ENCODE measurements at regions not wholly inside any gene's neighbourhood (a gene's known extent, or its start where the extent isn't known, plus 50 kb on each side); places are given as distances from the start of the nearest gene placed in this dataset.

DNA sequence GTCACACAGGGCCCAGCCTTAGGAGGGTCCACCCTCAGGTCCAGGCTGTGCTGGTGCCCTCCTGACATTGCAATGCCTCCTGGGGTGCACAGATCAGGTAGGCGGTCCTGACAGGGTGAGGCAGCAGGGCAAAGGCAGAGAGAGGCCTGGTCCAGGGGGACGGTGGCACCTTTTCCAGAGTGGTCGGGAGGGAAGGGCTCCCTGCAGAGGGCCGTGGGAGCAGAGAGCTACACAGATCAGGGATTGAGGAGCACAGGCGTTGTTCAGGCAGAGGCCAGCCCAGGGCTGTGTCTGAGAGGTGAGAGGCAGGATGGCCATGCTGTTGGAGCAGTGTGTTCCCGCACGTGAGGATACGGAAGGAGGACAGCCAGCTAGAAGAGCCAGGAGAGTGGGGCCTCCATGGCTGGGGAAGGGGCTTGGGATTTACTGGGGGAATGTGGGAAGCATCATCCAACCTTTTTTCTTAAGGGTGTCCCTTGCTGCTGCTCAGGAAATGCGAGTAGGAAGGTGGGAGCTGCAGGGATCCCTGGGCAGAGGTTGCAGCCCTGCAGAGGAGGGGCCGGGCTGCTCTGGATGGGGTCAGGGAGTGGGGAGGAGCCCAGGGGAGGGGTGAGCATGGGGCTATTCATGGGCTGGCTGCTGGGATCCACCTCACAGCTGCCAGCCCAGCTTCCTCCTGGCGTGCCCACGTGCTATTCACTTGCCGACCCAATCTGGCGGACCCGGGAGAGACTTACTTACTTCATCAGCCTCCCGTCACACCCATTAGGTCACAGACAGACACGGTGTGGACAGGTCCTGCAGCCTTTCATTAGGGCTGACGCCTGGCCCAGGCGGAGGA lies 1516.4 kb downstream of the TBC1D22A start:
- DNase-seq, result no peak

DNA sequence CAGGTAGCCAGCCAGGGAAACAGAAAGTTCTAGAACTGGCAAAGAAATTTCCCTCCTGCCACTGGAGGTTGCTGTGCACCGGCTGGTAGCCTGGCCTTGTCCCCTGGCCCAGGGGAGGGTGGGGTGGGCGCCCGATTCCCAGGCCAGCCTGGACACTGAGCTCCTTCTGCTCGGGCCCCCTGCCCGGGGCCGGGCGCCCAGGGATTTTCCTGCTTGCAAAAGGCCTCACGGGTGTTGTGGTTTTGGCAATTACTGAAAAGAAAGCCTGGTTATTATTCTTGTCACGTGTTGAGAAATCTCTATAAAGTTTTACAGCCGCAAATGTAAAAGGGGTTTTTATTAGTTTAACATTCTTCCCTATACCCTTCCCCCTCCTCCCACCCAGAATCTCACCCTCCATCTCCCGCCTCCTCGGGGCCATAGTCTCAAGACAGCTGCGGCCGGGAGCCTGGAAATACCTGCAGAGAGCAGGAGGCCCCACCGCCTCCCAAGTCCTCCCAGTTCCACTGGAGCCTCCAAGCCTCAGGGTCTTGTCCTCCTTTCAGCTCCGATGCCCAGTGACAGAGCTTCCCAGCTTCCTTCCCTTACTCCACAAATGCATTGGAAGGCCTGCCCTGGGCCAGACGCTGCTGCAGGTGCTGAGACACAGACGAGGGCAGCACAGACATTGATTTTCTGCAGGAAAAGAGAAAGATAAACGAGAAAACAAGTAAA lies 1515.6 kb downstream of the TBC1D22A start:
- no peak for DNase-seq

DNA sequence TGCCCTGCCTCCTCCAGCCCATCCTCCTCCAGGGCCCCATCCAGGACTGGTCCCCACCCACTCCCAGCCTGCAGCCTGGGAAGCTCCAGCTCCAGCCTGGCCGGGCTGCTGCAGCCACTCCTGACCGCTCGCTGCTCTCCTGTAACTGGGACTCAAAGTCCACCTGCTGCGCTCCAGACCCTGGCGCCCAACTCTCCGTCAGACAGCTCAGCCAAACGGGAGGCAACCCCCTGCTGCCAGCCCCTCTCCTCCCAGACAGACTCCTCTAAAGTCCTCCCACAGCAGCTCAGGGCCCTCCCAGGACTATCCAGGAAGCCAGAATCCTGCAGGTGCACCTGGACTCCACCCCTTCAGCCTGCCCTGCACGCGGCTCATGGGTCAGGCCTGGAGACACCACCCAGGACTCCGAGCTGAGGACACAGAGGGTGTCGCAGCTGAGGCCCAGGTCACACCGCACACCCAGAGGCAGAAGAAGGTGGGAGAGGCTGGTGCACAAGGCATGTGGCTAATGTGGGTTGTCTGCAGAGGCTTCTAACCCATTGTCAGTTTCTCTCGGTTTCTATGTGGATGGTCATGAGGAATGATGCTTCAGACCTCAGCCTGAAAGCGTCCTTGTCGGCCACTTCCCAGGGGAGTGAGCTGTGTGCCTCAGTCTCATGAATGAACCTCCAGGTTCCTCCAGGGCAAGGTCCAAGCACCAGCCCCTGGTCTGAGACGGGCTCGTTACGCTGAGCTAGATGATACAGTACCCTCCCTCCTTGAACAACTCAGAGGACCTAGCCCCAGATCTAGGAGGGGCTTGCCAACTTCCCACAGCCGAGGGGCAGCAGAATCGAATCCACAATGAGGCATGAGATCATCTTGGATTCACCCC lies 1514.8 kb downstream of the TBC1D22A start:
- no peak for DNase-seq

- DNase-seq, result no peak
These were observed 1513.0 kb downstream of the TBC1D22A start for GRCh38 chr22:48275412-48275811.

DNA sequence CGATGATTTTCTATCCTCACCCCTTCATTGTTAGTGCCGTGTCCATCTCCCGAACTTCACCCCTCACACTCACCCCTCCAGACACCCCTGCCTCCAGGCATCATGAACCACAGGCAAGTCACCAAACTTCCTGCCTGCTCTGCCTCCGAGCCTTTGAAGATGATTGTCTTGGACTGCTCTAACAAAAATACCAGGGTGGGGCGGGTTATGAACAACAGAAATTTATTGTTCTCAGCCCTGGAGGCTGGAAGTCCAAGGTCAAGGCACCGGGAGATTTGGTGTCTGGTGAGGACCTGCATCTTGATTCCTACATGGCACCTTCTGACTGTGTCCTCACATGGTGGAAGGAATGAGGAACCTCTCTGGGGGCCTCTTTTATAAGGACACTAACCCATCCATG lies 1508.3 kb downstream of the TBC1D22A start:
- DNase-seq, result no peak

DNA sequence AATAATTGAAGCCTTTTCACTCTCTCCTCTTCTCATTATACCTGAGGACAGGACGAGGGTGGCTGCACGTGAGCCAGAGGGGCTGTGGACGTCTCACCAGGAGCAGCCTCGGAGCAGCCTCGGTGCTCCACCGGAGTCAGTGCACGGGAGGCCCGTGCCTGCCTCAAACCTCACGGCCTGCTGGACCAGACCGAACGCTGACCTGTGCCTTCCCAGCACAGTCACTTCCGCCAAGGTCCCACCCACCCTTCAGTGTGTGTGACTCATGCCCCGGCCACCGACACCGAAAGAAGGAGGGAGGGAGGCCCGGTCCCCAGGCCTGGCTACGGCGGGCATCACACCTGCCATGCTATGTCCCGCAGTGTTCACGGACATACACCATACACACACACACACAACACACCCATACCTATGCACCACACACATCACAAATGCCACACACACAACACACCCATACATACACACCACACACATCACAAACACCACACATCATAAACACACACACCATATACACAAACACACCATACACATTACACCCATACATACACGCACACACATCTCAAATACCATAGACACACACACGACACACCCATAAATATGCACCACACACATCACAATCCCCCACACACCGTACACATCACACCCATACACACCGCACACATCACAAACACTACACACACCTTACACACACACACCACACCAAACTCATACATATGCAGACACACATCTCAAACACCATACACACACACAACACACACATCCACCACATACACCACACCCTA lies 1506.5 kb downstream of the TBC1D22A start:
- DNase-seq, result no peak

GRCh38 chr22:48268293-48268692 lies 1505.8 kb downstream of the TBC1D22A start:
- no peak for DNase-seq

DNA sequence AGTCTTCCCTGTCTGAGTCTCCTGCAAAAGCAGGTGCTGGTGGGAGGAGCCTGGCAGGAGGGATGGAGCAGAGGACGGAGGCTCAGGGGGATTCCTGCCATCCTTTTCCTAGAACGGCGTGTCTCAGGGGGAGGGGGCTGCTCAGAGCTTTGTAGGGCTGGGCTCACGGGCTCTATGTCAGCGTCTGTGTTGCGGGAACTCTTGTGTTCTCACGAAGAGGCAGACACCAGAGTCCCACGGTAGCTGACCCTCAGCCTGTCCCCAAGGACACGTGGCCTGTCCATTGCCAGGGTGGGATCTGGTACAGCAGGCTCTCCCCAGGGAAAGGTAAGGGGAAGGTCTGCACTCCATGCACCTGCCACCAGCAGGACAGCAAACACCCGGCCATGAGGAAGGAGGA lies 1505.2 kb downstream of the TBC1D22A start:
- DNase-seq, result no peak

DNA sequence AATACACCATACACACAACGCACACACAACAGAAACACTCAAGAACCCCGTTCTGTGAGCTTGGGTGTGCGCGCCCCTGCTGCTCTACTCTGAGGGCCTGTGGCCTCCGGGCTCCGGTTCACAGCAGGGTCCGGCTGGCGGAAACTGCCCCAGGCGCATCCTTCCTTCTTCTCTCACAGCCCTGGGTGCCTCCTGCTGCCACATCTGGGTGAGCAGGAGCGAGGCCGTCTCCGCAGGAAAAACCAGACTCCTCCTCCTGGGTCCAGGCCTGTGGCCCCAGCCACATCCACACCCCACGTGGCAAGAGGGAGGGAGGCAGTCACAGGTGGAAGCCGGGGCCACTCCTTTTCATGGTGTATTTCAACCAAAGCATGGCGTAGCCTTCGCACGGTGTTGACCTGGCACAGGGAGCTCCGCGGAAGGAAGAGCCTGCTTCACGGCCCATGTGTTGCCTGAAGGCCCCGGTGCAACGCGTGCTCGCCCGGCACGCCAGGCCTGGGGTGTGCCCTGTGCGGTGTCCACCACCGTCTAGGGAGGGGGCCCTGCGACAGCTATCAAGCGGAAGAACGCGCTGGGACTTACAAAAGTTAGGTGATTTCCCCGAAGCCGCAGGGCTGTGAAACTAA lies 1502.7 kb downstream of the TBC1D22A start:
- DNase-seq, result no peak

- DNase-seq, result no peak
These were observed 1502.1 kb downstream of the TBC1D22A start for GRCh38 chr22:48264586-48264985.

DNA sequence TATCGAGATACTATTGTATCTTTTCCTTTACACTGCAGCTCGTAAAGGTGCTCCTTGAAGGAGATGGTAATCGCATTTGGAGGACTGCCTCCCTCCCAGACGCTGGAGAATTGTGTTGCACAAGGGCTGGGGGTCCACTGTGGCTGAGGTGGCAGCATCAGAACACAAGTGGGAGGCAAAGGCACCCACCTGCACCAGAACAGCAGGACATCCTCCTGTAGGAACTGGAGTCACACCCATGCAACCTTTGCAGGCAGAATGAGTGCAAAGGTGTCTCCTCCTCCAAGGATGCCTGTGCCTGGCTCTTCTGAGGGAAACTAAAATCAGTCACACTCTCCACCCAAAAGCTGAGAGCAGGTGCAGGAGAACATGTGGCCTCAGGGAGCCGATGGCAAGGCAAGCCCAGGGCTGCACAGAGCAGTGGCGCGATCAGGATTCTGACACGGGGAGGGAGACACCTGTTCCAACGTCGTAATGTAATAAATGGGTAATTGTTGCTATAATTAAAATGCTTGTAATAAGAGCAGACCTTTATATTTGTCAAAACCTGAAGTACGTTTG lies 1501.4 kb downstream of the TBC1D22A start:
- DNase-seq, result no peak

- DNase-seq, result no peak
These were observed 1500.9 kb downstream of the TBC1D22A start for GRCh38 chr22:48263431-48263765.

GRCh38 chr22:48262596-48263430 lies 1500.4 kb downstream of the TBC1D22A start:
- DNase-seq, result no peak

DNA sequence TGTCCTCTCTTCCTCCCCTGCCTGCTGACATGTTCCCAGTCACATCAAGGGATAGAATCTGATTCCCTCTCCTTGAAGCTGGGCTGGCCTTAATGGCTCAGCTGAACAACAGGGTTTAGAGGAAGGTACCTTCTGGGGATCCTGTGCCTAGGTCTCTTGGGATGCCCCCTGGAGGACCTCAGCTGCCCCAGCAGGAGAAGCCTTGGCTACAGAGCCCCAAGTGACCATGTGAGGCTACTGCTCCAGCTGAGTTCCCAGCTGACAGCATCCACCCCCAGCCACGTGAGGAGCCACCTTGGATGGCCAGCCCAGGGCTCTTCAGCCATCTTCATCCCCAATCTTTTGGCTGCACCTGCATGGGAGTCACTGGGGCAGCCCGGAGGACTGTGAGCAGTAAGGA lies 1499.3 kb downstream of the TBC1D22A start:
- DNase-seq, result no peak

DNA sequence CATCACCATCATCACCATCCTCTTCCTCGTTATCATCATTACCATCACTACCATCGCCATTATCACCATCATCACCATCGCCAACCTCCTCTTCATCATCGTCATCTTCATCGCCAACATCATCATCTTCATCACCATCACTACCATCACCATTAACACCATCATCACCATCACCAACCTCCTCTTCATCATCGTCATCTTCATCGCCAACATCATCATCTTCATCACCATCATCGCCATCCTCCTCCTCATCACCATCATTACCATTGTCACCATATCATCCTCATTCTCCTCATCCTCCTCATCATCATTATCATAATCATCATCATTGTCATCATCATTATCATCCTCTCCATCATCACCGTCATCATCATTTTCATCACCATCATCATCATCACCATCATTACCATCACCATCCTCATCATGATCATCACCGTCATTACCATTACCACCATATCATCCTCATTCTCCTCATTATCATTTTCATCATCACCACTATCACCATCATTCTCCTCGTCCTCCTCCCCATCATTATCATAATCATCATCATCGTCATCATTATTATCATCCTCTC lies 1498.7 kb downstream of the TBC1D22A start:
- DNase-seq, result no peak

DNA sequence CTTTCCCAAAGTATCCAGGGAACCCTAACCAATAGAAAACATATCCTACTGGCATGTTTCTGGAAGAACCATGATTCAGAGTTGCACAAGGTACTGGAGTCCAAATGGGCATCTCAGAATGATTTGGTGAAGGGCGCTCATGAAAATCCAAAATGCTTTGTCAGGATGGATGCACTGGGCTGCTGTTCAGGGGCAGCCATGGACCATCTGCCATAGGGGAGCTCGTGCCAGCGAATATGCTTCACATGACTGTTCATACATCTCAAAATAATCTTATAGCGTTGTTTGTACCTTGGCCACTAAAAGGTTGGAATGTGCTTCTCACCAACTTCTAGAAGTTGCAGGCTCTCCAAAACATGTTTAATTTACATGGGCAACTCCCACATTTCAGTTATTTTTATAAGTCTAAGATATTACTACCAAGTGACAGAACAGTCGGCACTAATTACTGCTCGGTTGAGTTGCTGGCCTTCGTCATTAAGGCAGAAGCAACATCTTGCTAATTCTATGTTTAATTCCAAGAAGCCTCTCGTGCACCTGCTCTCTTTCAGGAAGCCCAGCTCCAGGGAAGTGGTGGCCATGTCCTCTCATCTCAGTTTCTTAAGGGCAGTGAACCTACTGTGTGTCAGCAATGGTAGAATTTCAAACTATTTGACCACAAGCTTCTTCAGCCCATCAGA lies 1497.7 kb downstream of the TBC1D22A start:
- peak; percentile 45 to 80 for DNase-seq

DNA sequence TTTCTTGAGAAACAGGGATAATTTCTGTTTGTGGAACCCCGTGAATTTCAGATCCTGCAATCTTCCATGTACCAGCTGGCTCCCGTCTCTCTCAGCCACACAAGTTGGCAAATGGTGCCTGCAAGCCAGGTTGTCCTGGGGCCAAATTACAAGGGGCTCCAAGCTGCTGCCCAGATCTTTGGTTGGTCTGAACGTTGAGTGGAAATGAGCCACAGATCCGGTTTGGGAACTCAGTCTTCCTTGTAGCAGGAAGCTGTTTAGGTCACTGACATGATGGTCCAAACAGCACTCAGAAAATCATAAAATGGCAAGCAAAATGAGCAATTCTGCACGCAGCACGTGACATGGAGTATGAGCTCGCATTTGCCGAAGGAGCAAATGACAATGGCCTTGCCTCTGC lies 1496.4 kb downstream of the TBC1D22A start:
- DNase-seq, result peak; percentile 59 to 80

DNA sequence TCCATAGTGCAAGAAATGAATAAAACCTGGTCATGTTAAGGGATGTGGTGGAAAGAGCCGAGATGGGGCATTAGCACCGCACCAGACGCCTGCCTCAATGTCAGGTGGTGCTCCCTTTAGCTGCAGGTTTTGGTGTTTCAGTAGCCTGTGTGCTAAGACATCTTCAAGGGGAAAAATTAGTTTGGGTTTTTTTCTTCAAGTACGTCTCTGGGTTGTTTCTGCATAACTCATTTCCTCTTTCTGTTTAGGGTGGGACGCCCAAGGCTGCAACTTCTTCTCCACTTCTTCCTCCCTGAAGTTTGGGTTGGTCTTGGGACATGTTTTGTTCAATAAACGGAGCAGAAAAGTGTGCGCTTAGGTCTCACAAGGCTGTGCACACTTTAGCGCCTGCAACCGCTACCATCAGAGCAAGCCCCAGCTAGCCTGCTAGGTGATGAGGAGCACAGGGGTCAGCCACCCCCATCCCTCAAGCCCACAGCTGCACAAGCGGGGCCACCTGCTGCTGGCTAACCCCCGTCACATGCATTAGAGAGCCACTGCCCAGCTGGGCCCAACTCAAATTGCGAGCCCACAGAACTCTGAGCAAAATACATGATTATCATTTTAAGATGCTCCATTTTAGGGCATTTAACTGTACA lies 1495.7 kb downstream of the TBC1D22A start:
- DNase-seq, result no peak

DNA sequence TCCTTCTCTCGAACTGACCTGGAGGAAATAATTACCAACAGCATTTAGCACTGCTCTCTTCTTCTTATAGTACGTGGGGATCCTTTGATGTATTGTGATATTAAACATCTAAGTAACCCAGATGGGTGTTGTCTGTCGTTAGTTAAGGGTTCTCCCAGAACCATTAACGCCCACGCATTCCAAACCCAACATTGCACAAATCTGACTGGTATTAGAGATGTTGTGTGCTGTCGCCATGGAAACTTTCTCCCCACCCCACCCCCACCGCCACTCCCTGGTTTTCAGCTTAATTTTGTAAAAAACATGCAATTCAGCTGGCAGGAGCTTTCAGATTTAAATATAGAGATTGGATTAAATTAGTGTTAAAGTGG lies 1495.2 kb downstream of the TBC1D22A start:
- DNase-seq, result no peak
